HEK293 (cell line): ENCODE measurements at regions not wholly inside any gene's neighbourhood (a gene's known extent, or its start where the extent isn't known, plus 50 kb on each side); places are given as distances from the start of the nearest gene placed in this dataset.

Experiments
- CTCF ChIP-seq: fragments of 450-650 bp; formaldehyde crosslinking; IDR thresholded peaks from 2 replicates; pipeline ENCODE4 v1.5.1; 2016; ENCODE audit warnings: missing biosample characterization, missing genetic modification characterization
- EGR2 ChIP-seq: fragments of 450-650 bp; formaldehyde crosslinking; IDR thresholded peaks from 2 replicates; pipeline ENCODE4 v1.5.1; 2016; ENCODE audit warnings: low read depth, missing biosample characterization, missing genetic modification characterization
- HOXA7 ChIP-seq: sonication (generic); formaldehyde crosslinking; IDR thresholded peaks from 2 replicates; pipeline ENCODE4 v1.8.1; 2022; ENCODE audit warnings: missing genetic modification reagents, borderline replicate concordance
- KLF10 ChIP-seq: fragments of 450-650 bp; IDR thresholded peaks from 2 replicates; pipeline ENCODE4 v1.5.1; 2018; ENCODE audit warnings: missing biosample characterization, mild to moderate bottlenecking, missing genetic modification characterization
- PATZ1 ChIP-seq: fragments of 450-650 bp; formaldehyde crosslinking; IDR thresholded peaks from 2 replicates; pipeline ENCODE4 v1.5.1; 2016; ENCODE audit warnings: missing biosample characterization, missing genetic modification characterization
- SP2 ChIP-seq: fragments of 450-650 bp; formaldehyde crosslinking; IDR thresholded peaks from 2 replicates; pipeline ENCODE4 v1.5.1; 2016; ENCODE audit warnings: missing biosample characterization, missing genetic modification characterization
- ZNF426 ChIP-seq: fragments of 450-650 bp; formaldehyde crosslinking; IDR thresholded peaks from 2 replicates; pipeline ENCODE4 v1.5.1; 2017; ENCODE audit warnings: missing biosample characterization, missing genetic modification characterization, mild to moderate bottlenecking, inconsistent platforms, moderate library complexity
- ZNF561 ChIP-seq: fragments of 450-650 bp; IDR thresholded peaks from 2 replicates; pipeline ENCODE4 v1.5.1; 2018; ENCODE audit warnings: missing biosample characterization, missing genetic modification characterization, borderline replicate concordance
- TF ChIP-seq, protein P1 (sequence below): fragments of 450-650 bp; formaldehyde crosslinking; IDR thresholded peaks from 2 replicates; pipeline ENCODE4 v1.5.1; 2016; ENCODE audit warnings: missing biosample characterization, missing genetic modification characterization
- TF ChIP-seq, protein P2 (sequence below): fragments of 450-650 bp; formaldehyde crosslinking; conservative IDR thresholded peaks from 2 replicates; pipeline ENCODE4 v1.5.1; 2016; ENCODE audit warnings: low read depth, missing biosample characterization, missing genetic modification characterization

DNA sequence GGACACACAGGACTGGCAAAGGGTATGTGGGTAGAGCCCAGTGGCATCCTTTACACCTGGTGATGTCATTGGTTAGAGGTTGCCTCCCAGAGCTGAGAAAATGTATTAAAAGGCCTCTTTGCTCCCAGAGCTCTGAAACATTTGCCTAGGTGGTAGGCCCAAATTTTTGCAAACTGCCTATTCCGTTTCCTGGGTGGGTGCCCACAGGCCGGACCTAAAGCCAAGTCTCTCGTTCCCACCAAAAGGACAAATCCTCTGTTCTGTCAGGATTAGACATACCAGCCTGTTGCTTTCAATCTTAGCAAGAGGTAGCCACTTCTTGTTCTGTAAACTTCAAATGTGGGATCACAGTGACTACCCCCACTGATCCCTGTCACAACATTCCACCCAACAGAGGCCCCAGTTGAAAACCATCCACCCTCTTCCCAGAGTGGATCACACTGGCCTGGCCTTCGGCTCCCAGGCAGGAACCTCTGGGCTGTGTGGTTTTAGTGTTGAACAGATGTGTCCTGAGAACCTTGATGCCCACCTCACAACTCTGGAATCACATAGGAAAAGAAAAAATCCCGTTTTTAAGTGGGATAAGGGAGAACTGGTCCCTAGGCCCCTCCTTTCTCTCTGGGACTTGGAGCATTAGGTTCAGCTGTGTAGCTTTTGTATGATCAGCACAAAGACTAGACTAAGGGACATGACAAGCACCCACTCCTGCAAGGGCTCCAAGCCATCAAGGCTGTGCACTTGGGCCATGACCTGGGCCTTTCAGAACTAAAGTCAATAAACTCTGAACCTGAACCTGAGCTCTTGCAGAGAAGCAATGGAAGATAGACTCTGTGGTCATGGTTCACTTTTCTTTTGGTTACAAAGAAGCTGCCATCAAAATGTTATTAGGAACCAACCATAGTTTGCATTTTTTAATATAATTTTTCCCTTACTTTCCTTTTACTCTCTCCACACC, 211.3 kb downstream of the CYP26B1 start:
- TF ChIP-seq CTCF (tag by site-specific recombination) = no peak
- no peak for TF ChIP-seq HOXA7 (CRISPR knock-in tag)
- TF ChIP-seq SP2 (tag by site-specific recombination) = no peak
- TF ChIP-seq ZNF561 = no peak
- TF ChIP-seq, protein P1, sequence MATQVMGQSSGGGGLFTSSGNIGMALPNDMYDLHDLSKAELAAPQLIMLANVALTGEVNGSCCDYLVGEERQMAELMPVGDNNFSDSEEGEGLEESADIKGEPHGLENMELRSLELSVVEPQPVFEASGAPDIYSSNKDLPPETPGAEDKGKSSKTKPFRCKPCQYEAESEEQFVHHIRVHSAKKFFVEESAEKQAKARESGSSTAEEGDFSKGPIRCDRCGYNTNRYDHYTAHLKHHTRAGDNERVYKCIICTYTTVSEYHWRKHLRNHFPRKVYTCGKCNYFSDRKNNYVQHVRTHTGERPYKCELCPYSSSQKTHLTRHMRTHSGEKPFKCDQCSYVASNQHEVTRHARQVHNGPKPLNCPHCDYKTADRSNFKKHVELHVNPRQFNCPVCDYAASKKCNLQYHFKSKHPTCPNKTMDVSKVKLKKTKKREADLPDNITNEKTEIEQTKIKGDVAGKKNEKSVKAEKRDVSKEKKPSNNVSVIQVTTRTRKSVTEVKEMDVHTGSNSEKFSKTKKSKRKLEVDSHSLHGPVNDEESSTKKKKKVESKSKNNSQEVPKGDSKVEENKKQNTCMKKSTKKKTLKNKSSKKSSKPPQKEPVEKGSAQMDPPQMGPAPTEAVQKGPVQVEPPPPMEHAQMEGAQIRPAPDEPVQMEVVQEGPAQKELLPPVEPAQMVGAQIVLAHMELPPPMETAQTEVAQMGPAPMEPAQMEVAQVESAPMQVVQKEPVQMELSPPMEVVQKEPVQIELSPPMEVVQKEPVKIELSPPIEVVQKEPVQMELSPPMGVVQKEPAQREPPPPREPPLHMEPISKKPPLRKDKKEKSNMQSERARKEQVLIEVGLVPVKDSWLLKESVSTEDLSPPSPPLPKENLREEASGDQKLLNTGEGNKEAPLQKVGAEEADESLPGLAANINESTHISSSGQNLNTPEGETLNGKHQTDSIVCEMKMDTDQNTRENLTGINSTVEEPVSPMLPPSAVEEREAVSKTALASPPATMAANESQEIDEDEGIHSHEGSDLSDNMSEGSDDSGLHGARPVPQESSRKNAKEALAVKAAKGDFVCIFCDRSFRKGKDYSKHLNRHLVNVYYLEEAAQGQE (tag by site-specific recombination) = no peak
- no peak for TF ChIP-seq KLF10 (tag by site-specific recombination)
- TF ChIP-seq, protein P2, sequence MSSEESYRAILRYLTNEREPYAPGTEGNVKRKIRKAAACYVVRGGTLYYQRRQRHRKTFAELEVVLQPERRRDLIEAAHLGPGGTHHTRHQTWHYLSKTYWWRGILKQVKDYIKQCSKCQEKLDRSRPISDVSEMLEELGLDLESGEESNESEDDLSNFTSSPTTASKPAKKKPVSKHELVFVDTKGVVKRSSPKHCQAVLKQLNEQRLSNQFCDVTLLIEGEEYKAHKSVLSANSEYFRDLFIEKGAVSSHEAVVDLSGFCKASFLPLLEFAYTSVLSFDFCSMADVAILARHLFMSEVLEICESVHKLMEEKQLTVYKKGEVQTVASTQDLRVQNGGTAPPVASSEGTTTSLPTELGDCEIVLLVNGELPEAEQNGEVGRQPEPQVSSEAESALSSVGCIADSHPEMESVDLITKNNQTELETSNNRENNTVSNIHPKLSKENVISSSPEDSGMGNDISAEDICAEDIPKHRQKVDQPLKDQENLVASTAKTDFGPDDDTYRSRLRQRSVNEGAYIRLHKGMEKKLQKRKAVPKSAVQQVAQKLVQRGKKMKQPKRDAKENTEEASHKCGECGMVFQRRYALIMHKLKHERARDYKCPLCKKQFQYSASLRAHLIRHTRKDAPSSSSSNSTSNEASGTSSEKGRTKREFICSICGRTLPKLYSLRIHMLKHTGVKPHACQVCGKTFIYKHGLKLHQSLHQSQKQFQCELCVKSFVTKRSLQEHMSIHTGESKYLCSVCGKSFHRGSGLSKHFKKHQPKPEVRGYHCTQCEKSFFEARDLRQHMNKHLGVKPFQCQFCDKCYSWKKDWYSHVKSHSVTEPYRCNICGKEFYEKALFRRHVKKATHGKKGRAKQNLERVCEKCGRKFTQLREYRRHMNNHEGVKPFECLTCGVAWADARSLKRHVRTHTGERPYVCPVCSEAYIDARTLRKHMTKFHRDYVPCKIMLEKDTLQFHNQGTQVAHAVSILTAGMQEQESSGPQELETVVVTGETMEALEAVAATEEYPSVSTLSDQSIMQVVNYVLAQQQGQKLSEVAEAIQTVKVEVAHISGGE (tag by site-specific recombination) = no peak
- no peak for TF ChIP-seq PATZ1 (tag by site-specific recombination)
- no peak for TF ChIP-seq EGR2 (tag by site-specific recombination)
- TF ChIP-seq ZNF426 (tag by site-specific recombination) = no peak
